ENCODE measurements at regions not wholly inside any gene's neighbourhood (a gene's known extent, or its start where the extent isn't known, plus 50 kb on each side); places are given as distances from the start of the nearest gene placed in this dataset.

GRCh38 chr18:75812761-75813160 is 385.3 kb upstream of the SMIM21 start:
- TF ChIP-seq, protein P1, sequence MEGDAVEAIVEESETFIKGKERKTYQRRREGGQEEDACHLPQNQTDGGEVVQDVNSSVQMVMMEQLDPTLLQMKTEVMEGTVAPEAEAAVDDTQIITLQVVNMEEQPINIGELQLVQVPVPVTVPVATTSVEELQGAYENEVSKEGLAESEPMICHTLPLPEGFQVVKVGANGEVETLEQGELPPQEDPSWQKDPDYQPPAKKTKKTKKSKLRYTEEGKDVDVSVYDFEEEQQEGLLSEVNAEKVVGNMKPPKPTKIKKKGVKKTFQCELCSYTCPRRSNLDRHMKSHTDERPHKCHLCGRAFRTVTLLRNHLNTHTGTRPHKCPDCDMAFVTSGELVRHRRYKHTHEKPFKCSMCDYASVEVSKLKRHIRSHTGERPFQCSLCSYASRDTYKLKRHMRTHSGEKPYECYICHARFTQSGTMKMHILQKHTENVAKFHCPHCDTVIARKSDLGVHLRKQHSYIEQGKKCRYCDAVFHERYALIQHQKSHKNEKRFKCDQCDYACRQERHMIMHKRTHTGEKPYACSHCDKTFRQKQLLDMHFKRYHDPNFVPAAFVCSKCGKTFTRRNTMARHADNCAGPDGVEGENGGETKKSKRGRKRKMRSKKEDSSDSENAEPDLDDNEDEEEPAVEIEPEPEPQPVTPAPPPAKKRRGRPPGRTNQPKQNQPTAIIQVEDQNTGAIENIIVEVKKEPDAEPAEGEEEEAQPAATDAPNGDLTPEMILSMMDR (IDR thresholded peaks at IDR 0.05; ENCODE audit: borderline replicate concordance, insufficient read depth, low read depth, low read length) = no peak
- no peak overlapping the region for H3K4me3 ChIP-seq (ENCODE audit: low read depth, low read length)

GRCh38 chr18:75810961-75811551 is 383.6 kb upstream of the SMIM21 start:
- TF ChIP-seq, protein P1 (IDR thresholded peaks at IDR 0.05; ENCODE audit: borderline replicate concordance, insufficient read depth, low read depth, low read length) = no peak
- H3K4me3 ChIP-seq (ENCODE audit: low read depth, low read length) = no peak overlapping the region

- TF ChIP-seq, protein P1 (IDR thresholded peaks at IDR 0.05; ENCODE audit: borderline replicate concordance, insufficient read depth, low read depth, low read length) = no peak
- H3K4me3 ChIP-seq (ENCODE audit: low read depth, low read length) = no peak overlapping the region
Observed at GRCh38 chr18:75810516-75810915, 383.0 kb upstream of the SMIM21 start.

GRCh38 chr18:75809926-75810255 is 382.4 kb upstream of the SMIM21 start:
- no peak overlapping the region for H3K4me3 ChIP-seq (ENCODE audit: low read depth, low read length)
- TF ChIP-seq, protein P1 (IDR thresholded peaks at IDR 0.05; ENCODE audit: borderline replicate concordance, insufficient read depth, low read depth, low read length) = no peak

- no peak overlapping the region for H3K4me3 ChIP-seq (ENCODE audit: low read depth, low read length)
- TF ChIP-seq, protein P1 (IDR thresholded peaks at IDR 0.05; ENCODE audit: borderline replicate concordance, insufficient read depth, low read depth, low read length) = no peak
Observed at GRCh38 chr18:75809151-75809925, 381.8 kb upstream of the SMIM21 start.

DNA sequence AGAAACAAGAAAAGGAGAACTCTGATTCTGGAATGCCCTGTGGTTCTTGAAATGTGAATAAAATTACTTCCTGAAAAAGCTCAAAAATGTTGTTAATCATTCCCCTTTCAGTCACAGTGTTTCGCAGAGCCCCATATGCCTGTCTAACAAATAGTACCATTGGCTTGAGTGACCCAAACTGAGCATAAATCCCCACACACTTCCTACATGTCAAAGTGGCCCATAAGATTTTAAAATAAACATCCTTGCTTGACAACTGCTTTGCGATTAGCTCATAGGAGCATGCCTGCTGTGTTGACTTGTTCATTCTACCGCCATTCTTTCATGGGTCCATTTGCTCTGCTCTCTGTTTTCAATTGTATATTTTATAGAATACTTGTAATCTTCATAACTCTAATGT is 377.8 kb upstream of the SMIM21 start:
- TF ChIP-seq, protein P1 (IDR thresholded peaks at IDR 0.05; ENCODE audit: borderline replicate concordance, insufficient read depth, low read depth, low read length) = no peak
- H3K4me3 ChIP-seq (ENCODE audit: low read depth, low read length) = no peak overlapping the region

DNA sequence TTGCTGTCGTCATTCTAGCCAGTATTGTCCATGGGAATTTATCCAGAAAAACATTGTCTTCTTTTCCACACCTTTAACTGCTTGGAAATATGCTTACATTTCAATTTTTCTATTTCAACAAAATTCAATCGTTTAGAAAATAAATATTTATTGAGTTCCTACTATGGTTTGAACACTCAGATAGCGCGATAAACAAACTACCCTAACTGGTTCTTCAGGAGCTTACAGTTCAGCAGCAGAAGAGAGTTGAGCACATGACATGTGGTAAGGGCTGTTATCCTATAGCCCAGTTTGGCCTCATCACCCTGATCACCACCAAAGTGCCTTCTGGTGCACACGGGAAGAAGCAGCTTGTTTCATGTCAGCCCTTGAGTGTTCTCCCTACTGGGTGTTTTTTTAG is 375.2 kb upstream of the SMIM21 start:
- no peak overlapping the region for H3K4me3 ChIP-seq (ENCODE audit: low read depth, low read length)
- TF ChIP-seq, protein P1 (IDR thresholded peaks at IDR 0.05; ENCODE audit: borderline replicate concordance, insufficient read depth, low read depth, low read length) = no peak

Data from GM12875 (cell line).